ENCODE measurements at regions not wholly inside any gene's neighbourhood (a gene's known extent, or its start where the extent isn't known, plus 50 kb on each side); places are given as distances from the start of the nearest gene placed in this dataset.

DNA sequence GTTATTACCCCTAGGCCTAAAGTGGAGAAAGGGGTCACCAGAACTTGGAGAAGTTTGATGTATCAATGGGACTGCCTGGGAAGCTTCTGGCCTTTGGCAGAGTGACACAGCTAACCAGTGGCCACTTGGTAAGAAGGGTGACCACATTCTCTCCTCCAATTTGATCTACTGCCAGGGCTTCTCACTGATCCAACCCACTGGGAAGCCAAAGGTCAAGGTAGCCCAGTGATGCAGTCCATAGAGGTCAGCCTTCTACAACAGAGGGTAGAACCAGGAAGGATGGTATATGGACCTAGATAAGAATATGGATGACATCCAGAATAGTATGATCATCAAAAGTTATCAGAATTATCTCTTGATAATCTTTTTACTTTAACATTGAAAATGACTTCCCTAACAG is 493.6 kb downstream of the NYAP2 start:
- H3K9me3 ChIP-seq (ENCODE audit: control insufficient read depth in 4 of 4, low read length in 3 of 4), result no peaks in the 10 kb centered on the region
- DNase-seq (ENCODE audit: low spot score), result no peak
- peak; percentile 66 to 67 for TF ChIP-seq RAD21 (IDR thresholded peaks at IDR 0.05)
- TF ChIP-seq, protein P1, sequence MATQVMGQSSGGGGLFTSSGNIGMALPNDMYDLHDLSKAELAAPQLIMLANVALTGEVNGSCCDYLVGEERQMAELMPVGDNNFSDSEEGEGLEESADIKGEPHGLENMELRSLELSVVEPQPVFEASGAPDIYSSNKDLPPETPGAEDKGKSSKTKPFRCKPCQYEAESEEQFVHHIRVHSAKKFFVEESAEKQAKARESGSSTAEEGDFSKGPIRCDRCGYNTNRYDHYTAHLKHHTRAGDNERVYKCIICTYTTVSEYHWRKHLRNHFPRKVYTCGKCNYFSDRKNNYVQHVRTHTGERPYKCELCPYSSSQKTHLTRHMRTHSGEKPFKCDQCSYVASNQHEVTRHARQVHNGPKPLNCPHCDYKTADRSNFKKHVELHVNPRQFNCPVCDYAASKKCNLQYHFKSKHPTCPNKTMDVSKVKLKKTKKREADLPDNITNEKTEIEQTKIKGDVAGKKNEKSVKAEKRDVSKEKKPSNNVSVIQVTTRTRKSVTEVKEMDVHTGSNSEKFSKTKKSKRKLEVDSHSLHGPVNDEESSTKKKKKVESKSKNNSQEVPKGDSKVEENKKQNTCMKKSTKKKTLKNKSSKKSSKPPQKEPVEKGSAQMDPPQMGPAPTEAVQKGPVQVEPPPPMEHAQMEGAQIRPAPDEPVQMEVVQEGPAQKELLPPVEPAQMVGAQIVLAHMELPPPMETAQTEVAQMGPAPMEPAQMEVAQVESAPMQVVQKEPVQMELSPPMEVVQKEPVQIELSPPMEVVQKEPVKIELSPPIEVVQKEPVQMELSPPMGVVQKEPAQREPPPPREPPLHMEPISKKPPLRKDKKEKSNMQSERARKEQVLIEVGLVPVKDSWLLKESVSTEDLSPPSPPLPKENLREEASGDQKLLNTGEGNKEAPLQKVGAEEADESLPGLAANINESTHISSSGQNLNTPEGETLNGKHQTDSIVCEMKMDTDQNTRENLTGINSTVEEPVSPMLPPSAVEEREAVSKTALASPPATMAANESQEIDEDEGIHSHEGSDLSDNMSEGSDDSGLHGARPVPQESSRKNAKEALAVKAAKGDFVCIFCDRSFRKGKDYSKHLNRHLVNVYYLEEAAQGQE (IDR thresholded peaks at IDR 0.05), result peak; percentile 22
- TF ChIP-seq GABPA (IDR thresholded peaks at IDR 0.05 in 1 of 2, conservative IDR thresholded peaks at IDR 0.05 in 1 of 2), result no peak
- peak; percentile 83 to 89 for TF ChIP-seq HNF4A (conservative IDR thresholded peaks at IDR 0.05)
- TF ChIP-seq RXRA (IDR thresholded peaks at IDR 0.05), result peak; percentile 70 to 71
- peak; percentile 91 for TF ChIP-seq NR2F2 (IDR thresholded peaks at IDR 0.05)
- TF ChIP-seq SP1 (IDR thresholded peaks at IDR 0.05), result peak; percentile 47
- TF ChIP-seq, protein P2, sequence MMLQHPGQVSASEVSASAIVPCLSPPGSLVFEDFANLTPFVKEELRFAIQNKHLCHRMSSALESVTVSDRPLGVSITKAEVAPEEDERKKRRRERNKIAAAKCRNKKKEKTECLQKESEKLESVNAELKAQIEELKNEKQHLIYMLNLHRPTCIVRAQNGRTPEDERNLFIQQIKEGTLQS (IDR thresholded peaks at IDR 0.05), result peak; percentile 54
- TF ChIP-seq, protein P3, sequence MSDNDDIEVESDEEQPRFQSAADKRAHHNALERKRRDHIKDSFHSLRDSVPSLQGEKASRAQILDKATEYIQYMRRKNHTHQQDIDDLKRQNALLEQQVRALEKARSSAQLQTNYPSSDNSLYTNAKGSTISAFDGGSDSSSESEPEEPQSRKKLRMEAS (IDR thresholded peaks at IDR 0.05), result no peak
- TF ChIP-seq HNF4G (IDR thresholded peaks at IDR 0.05), result peak; percentile 42
- peak; percentile 10 for TF ChIP-seq FOXA2 (IDR thresholded peaks at IDR 0.05)
- TF ChIP-seq, protein P4, sequence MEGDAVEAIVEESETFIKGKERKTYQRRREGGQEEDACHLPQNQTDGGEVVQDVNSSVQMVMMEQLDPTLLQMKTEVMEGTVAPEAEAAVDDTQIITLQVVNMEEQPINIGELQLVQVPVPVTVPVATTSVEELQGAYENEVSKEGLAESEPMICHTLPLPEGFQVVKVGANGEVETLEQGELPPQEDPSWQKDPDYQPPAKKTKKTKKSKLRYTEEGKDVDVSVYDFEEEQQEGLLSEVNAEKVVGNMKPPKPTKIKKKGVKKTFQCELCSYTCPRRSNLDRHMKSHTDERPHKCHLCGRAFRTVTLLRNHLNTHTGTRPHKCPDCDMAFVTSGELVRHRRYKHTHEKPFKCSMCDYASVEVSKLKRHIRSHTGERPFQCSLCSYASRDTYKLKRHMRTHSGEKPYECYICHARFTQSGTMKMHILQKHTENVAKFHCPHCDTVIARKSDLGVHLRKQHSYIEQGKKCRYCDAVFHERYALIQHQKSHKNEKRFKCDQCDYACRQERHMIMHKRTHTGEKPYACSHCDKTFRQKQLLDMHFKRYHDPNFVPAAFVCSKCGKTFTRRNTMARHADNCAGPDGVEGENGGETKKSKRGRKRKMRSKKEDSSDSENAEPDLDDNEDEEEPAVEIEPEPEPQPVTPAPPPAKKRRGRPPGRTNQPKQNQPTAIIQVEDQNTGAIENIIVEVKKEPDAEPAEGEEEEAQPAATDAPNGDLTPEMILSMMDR (IDR thresholded peaks at IDR 0.05; ENCODE audit: low read depth, low read length, missing input control), result no peak
- peak in 1 of 2 donors; percentile 32 for TF ChIP-seq JUND (IDR thresholded peaks at IDR 0.05)

DNA sequence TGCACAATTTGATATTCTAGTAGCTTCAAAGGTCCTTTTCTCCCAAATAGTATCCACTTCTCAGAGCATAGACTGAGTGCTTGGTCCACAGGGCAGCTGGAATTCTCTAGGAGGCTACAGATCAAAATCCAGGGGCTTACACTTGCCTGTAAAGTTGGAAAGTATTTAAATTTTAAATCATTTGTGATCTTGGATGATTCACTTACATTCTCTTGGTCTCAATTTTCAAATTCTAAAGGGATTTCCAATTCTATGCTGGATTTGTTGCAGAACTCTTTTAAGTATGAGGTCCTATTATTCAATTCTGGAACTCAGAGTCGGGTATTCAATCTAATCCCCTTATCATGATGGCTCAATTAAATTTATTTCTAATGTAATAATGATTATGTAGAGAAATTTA is 492.3 kb downstream of the NYAP2 start:
- Histone ChIP-seq H3K36me3 (ENCODE audit: control insufficient read depth in 4 of 4, insufficient read depth in 3 of 4, low read depth in 1 of 4, low read length in 3 of 4) (no peaks in the 10 kb centered on the region), H3K4me3 (ENCODE audit: low read depth in 1 of 3, low read length in 3 of 3) (no peak overlapping the region), H3K9me3 (ENCODE audit: control insufficient read depth in 4 of 4, low read length in 3 of 4) (no peaks in the 10 kb centered on the region), H3K4me1 (ENCODE audit: control insufficient read depth in 4 of 4, insufficient read depth in 4 of 4, low read length in 3 of 4) (peaks cover 0 to 5% (median 2%) of the 10 kb centered on the region in 4 donors), H3K9ac (ENCODE audit: low read depth in 1 of 2, low read length in 2 of 2) (no peak overlapping the region), H3K27ac (ENCODE audit: low read depth in 1 of 2, low read length in 2 of 2) (no peak overlapping the region), H3K27me3 (ENCODE audit: control insufficient read depth in 4 of 4, insufficient read depth in 4 of 4, low read length in 3 of 4) (no peaks in the 10 kb centered on the region)
- TF ChIP-seq TAF1 (conservative IDR thresholded peaks at IDR 0.05), result no peak
- TF ChIP-seq, protein P2 (IDR thresholded peaks at IDR 0.05), result no peak
- no peak for TF ChIP-seq NR2F2 (IDR thresholded peaks at IDR 0.05)
- no peak for TF ChIP-seq HNF4A (conservative IDR thresholded peaks at IDR 0.05)
- DNase-seq (ENCODE audit: low spot score), result no peak
- 88% methylated on average over 1 of the region's 1 CpG for WGBS

More for the DNA sequence above, 493.6 kb downstream of the NYAP2 start:
- Histone ChIP-seq H3K9ac (ENCODE audit: low read depth in 1 of 2, low read length in 2 of 2) (no peak overlapping the region), H3K36me3 (ENCODE audit: control insufficient read depth in 4 of 4, insufficient read depth in 3 of 4, low read depth in 1 of 4, low read length in 3 of 4) (no peaks in the 10 kb centered on the region), H3K27me3 (ENCODE audit: control insufficient read depth in 4 of 4, insufficient read depth in 4 of 4, low read length in 3 of 4) (no peaks in the 10 kb centered on the region), H3K4me3 (ENCODE audit: low read depth in 1 of 3, low read length in 3 of 3) (no peak overlapping the region), H3K4me1 (ENCODE audit: control insufficient read depth in 4 of 4, insufficient read depth in 4 of 4, low read length in 3 of 4) (peaks cover 0 to 5% (median 2%) of the 10 kb centered on the region in 4 donors), H3K27ac (ENCODE audit: low read depth in 1 of 2, low read length in 2 of 2) (no peak overlapping the region)

Measured in liver (tissue), 8 donors.